ENCODE measurements at regions not wholly inside any gene's neighbourhood (a gene's known extent, or its start where the extent isn't known, plus 50 kb on each side); places are given as distances from the start of the nearest gene placed in this dataset.

- no peak for DNase-seq
Observed at GRCh38 chr10:131844529-131845084, 56.2 kb upstream of the PPP2R2D start.

- DNase-seq = no peak
Observed at GRCh38 chr10:131845505-131846239, 55.1 kb upstream of the PPP2R2D start.

GRCh38 chr10:131846240-131847101, 54.3 kb upstream of the PPP2R2D start:
- DNase-seq = no peak

- no peak for DNase-seq
Observed at GRCh38 chr10:131847241-131847783, 53.5 kb upstream of the PPP2R2D start.

GRCh38 chr10:131848296-131848695, 52.5 kb upstream of the PPP2R2D start:
- DNase-seq = no peak

GRCh38 chr10:131848741-131849590, 51.8 kb upstream of the PPP2R2D start:
- DNase-seq = no peak

- DNase-seq = no peak
Observed at GRCh38 chr10:131849591-131850382, 51.0 kb upstream of the PPP2R2D start.

- no peak for DNase-seq
Observed at GRCh38 chr10:131850383-131850870, 50.4 kb upstream of the PPP2R2D start.

All from NK-92 treated with Interleukin-12 subunit alpha and Interleukin-12 subunit beta, amount 100 ng/mL, for 24 hours (cell line).